K562 (cell line): ENCODE measurements at regions not wholly inside any gene's neighbourhood (a gene's known extent, or its start where the extent isn't known, plus 50 kb on each side); places are given as distances from the start of the nearest gene placed in this dataset.

Source experiments
- ATAC-seq: fragments of 200-7000 bp; cut with Tn5 transposase; 3 replicates; pipeline ENCODE4 v1.9.1; 2020; ENCODE audit warnings: moderate library complexity
- BruUV-seq: library from RNA; stranded (reverse); fragments of 400-500 nt; replicated peaks from 2 replicates; lab custom pipeline; 2021; lab: Mats Ljungman, UMichigan
- CTCF ChIA-PET: fragments of 300-600 bp; formaldehyde crosslinking; extraction: SDS; loops from one replicate; lab custom pipeline; 2021; ENCODE audit warnings: low intra/inter-chr PET ratio; lab: Yijun Ruan, JAX
- POLR2A ChIA-PET: fragments of 300-600, 350-650 bp; sonication (Branson Sonifier 250); formaldehyde crosslinking; extraction: SDS; loops from one replicate; lab custom pipeline; 2021; ENCODE audit warnings: antibody characterized with exemption, inconsistent platforms; lab: Yijun Ruan, JAX
- DNase-seq, 4 experiments: peaks; one replicate each; pipeline versions ENCODE4 v3.0.0 to v3.0.0-alpha.2; 2011 to 2018; ENCODE audit warnings: low spot score in 3 of 4, mixed read lengths in 3 of 4; ENCODE audit errors: extremely low read depth in 1 of 4
- FAIRE-seq: peaks from 2 replicates; lab custom pipeline; 2011; peaks lifted over from hg19 to GRCh38; lab: Jason Lieb, UNC
- H2AFZ ChIP-seq: 2 replicates; pipeline ENCODE4 v1.6.0; 2011; ENCODE audit warnings: low read depth, low read length, control low read depth, inconsistent platforms
- H3K27ac ChIP-seq: fragments of 200-600 bp; 3 replicates; pipeline ENCODE4 v1.8.0; 2011; ENCODE audit warnings: low read depth, mild to moderate bottlenecking, control low read depth, inconsistent platforms, low read length, moderate library complexity, mixed read lengths; ENCODE audit errors: extremely low read depth
- H3K27me3 ChIP-seq, 2 experiments: fragments of 300-600 bp in 1 of 2; 2 replicates in 1 of 2; 3 replicates in 1 of 2; pipeline versions ENCODE4 v1.6.0 to v1.8.0; 2011; ENCODE audit warnings: inconsistent platforms in 2 of 2, low read length in 2 of 2, mild to moderate bottlenecking in 1 of 2, mixed read lengths in 1 of 2, moderate library complexity in 1 of 2; ENCODE audit not compliant: control insufficient read depth in 2 of 2, insufficient read depth in 2 of 2
- H3K36me3 ChIP-seq: fragments of 300-600 bp; 3 replicates; pipeline ENCODE4 v1.8.0; 2011; ENCODE audit warnings: mild to moderate bottlenecking, low read length, inconsistent platforms; ENCODE audit not compliant: control insufficient read depth, insufficient read depth
- H3K4me1 ChIP-seq, 2 experiments: fragments of 200-600 bp in 1 of 2; replicated peaks in 1 of 2; 2 replicates in 1 of 2; 3 replicates in 1 of 2; pipeline versions ENCODE4 v1.5.1 to v1.8.0; 2011; ENCODE audit warnings: inconsistent platforms in 2 of 2, low read length in 2 of 2, mild to moderate bottlenecking in 1 of 2, mixed read lengths in 1 of 2, moderate library complexity in 1 of 2; ENCODE audit not compliant: control insufficient read depth in 2 of 2, insufficient read depth in 2 of 2
- H3K4me2 ChIP-seq: 2 replicates; pipeline ENCODE4 v1.6.1; 2011; ENCODE audit warnings: low read length, control low read depth, inconsistent platforms, mixed read lengths; ENCODE audit not compliant: insufficient read depth
- H3K4me3 ChIP-seq: fragments of 200-600 bp; sonication (generic), shearing (Covaris generic); 2 replicates; pipeline ENCODE4 v1.5.1; 2016; ENCODE audit warnings: control low read depth, inconsistent platforms
- H3K79me2 ChIP-seq: fragments of 200-600 bp; 3 replicates; pipeline ENCODE4 v1.8.0; 2011; ENCODE audit warnings: low read length, inconsistent platforms; ENCODE audit not compliant: control insufficient read depth, insufficient read depth
- H3K9ac ChIP-seq, 2 experiments: 2 replicates each; pipeline versions ENCODE4 v1.6.0 to v1.6.1; 2011; ENCODE audit warnings: low read depth in 2 of 2, low read length in 2 of 2, control low read depth in 1 of 2, inconsistent platforms in 1 of 2, mild to moderate bottlenecking in 1 of 2, mixed read lengths in 1 of 2; ENCODE audit not compliant: insufficient read depth in 1 of 2
- H3K9me1 ChIP-seq: one replicate; pipeline ENCODE4 v1.6.0; 2011; ENCODE audit warnings: inconsistent platforms, mild to moderate bottlenecking, low read length, moderate library complexity; ENCODE audit not compliant: control insufficient read depth, insufficient read depth
- H3K9me3 ChIP-seq: replicated peaks from 2 replicates; pipeline ENCODE4 v1.5.1; 2011; ENCODE audit warnings: low read depth, low read length, inconsistent platforms; ENCODE audit not compliant: control insufficient read depth, insufficient read depth
- H4K20me1 ChIP-seq: replicated peaks from 2 replicates; pipeline ENCODE4 v1.6.1; 2011; ENCODE audit warnings: low read length, inconsistent platforms, mixed read lengths; ENCODE audit not compliant: control insufficient read depth, insufficient read depth
- CHAMP1 ChIP-seq: fragments of 450-650 bp; IDR thresholded peaks from 2 replicates; pipeline ENCODE4 v1.6.1; 2016; ENCODE audit warnings: mild to moderate bottlenecking
- DDX20 ChIP-seq: fragments of 450-650 bp; IDR thresholded peaks from 2 replicates; pipeline ENCODE4 v1.6.1; 2016; ENCODE audit warnings: missing genetic modification characterization, low read depth, mild to moderate bottlenecking, missing compliant biosample characterization, moderate library complexity
- HMG20A ChIP-seq: fragments of 450-650 bp; formaldehyde crosslinking; conservative IDR thresholded peaks from 2 replicates; pipeline ENCODE4 v1.4.0; 2020; ENCODE audit warnings: mild to moderate bottlenecking, mixed read lengths
- KAT8 ChIP-seq: fragments of 450-650 bp; IDR thresholded peaks from 2 replicates; pipeline ENCODE4 v1.6.1; 2016; ENCODE audit warnings: low read depth, mild to moderate bottlenecking
- MYBL2 ChIP-seq, 2 experiments: fragments of 450-650 bp in 1 of 2; sonication (generic) in 1 of 2; formaldehyde crosslinking in 1 of 2; IDR thresholded peaks; 2 replicates each; pipeline versions ENCODE4 v1.6.1 to v1.8.1; 2017 to 2022; ENCODE audit warnings: borderline replicate concordance in 1 of 2, inconsistent platforms in 1 of 2, low read depth in 1 of 2, mild to moderate bottlenecking in 1 of 2, missing genetic modification reagents in 1 of 2, moderate library complexity in 1 of 2
- ZNF12 ChIP-seq: sonication (generic); formaldehyde crosslinking; IDR thresholded peaks from 2 replicates; pipeline ENCODE4 v1.4.0; 2020; ENCODE audit warnings: mild to moderate bottlenecking, missing genetic modification reagents
- ZNF217 ChIP-seq: sonication (generic); formaldehyde crosslinking; IDR thresholded peaks from 2 replicates; pipeline ENCODE4 v1.8.0; 2022; ENCODE audit warnings: mild to moderate bottlenecking, missing genetic modification reagents
- WGBS: fragments of 100-300 bp; shearing (Covaris generic); methylation state at CpG from one replicate; pipeline ENCODE4 v1.1.6; 2016; ENCODE audit warnings: low coverage, mixed read lengths; ENCODE audit not compliant: insufficient coverage; ENCODE audit errors: missing lambda C conversion rate; 5-methylcytosine and 5-hydroxymethylcytosine counted together
- in situ Hi-C: fragments of 300-500 bp; cut with MboI; formaldehyde crosslinking; loops from 4 replicates; pipeline ENCODE4 v1.15.0; 2018; ENCODE audit warnings: inconsistent platforms, mixed read lengths
- intact Hi-C: fragments of 100-400 bp; cut with micrococcal nuclease; formaldehyde crosslinking; loops from 2 replicates; pipeline ENCODE4 v1.14.2; 2022
- TF ChIP-seq, protein P1 (sequence below): fragments of 250-450 bp; sonication (Bioruptor Pico); IDR thresholded peaks from 2 replicates; pipeline ENCODE4 v1.9.0; 2021; ENCODE audit warnings: mild to moderate bottlenecking, inconsistent platforms
- TF ChIP-seq, protein P2 (sequence below), 2 experiments: fragments of 450-650 bp in 1 of 2; IDR thresholded peaks; 2 replicates each; pipeline ENCODE4 v1.6.1; 2011 to 2017; ENCODE audit warnings: low read depth in 2 of 2, antibody characterized with exemption in 1 of 2, borderline replicate concordance in 1 of 2, low read length in 1 of 2, mild to moderate bottlenecking in 1 of 2, mixed read lengths in 1 of 2; ENCODE audit not compliant: control insufficient read depth in 1 of 2
- TF ChIP-seq, protein P3 (sequence below), 2 experiments: fragments of 450-650 bp in 1 of 2; sonication (generic) in 1 of 2; formaldehyde crosslinking in 1 of 2; IDR thresholded peaks in 1 of 2; conservative IDR thresholded peaks in 1 of 2; 2 replicates each; pipeline versions ENCODE4 v1.6.1 to v1.8.1; 2016 to 2023; ENCODE audit warnings: mild to moderate bottlenecking in 2 of 2, moderate library complexity in 2 of 2, inconsistent platforms in 1 of 2, missing genetic modification reagents in 1 of 2

GRCh38 chr3:74550686-74551085 is 63.8 kb downstream of the CNTN3 start:
- FAIRE-seq (no peak), ATAC-seq (no peak), DNase-seq (no peak)
- 6% methylated on average over 2 of the region's 3 CpGs for WGBS
- Histone ChIP-seq H3K79me2 (no peaks in the 10 kb centered on the region), H3K4me2 (no peak overlapping the region), H4K20me1 (no peaks in the 10 kb centered on the region), H3K27me3 (no peaks in the 10 kb centered on the region), H3K4me1 (no peaks in the 10 kb centered on the region), H3K27ac (no peak overlapping the region), H3K9me1 (no peaks in the 10 kb centered on the region), H3K4me3 (no peak overlapping the region), H3K36me3 (no peaks in the 10 kb centered on the region), H3K9ac (no peak overlapping the region), H2AFZ (no peak overlapping the region), H3K9me3 (no peaks in the 10 kb centered on the region)
- BruUV-seq: no TSS peak
- POLR2A ChIA-PET: no interaction called here
- in situ Hi-C loops: no loop called here
- intact Hi-C loops: no loop called here
- CTCF ChIA-PET: no interaction called here
- TF ChIP-seq HMG20A (CRISPR knock-in tag) (no peak), CHAMP1 (no peak), DDX20 (tag) (no peak), MYBL2 (IDR thresholded peaks at IDR 0.05; ENCODE audit: low read depth) (no peak), MYBL2 (CRISPR knock-in tag; IDR thresholded peaks at IDR 0.05; ENCODE audit: borderline replicate concordance) (no peak), ZNF12 (no peak), ZNF217 (CRISPR knock-in tag) (no peak), KAT8 (no peak)
- TF ChIP-seq, protein P1, sequence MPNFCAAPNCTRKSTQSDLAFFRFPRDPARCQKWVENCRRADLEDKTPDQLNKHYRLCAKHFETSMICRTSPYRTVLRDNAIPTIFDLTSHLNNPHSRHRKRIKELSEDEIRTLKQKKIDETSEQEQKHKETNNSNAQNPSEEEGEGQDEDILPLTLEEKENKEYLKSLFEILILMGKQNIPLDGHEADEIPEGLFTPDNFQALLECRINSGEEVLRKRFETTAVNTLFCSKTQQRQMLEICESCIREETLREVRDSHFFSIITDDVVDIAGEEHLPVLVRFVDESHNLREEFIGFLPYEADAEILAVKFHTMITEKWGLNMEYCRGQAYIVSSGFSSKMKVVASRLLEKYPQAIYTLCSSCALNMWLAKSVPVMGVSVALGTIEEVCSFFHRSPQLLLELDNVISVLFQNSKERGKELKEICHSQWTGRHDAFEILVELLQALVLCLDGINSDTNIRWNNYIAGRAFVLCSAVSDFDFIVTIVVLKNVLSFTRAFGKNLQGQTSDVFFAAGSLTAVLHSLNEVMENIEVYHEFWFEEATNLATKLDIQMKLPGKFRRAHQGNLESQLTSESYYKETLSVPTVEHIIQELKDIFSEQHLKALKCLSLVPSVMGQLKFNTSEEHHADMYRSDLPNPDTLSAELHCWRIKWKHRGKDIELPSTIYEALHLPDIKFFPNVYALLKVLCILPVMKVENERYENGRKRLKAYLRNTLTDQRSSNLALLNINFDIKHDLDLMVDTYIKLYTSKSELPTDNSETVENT: no peak
- TF ChIP-seq, protein P2, sequence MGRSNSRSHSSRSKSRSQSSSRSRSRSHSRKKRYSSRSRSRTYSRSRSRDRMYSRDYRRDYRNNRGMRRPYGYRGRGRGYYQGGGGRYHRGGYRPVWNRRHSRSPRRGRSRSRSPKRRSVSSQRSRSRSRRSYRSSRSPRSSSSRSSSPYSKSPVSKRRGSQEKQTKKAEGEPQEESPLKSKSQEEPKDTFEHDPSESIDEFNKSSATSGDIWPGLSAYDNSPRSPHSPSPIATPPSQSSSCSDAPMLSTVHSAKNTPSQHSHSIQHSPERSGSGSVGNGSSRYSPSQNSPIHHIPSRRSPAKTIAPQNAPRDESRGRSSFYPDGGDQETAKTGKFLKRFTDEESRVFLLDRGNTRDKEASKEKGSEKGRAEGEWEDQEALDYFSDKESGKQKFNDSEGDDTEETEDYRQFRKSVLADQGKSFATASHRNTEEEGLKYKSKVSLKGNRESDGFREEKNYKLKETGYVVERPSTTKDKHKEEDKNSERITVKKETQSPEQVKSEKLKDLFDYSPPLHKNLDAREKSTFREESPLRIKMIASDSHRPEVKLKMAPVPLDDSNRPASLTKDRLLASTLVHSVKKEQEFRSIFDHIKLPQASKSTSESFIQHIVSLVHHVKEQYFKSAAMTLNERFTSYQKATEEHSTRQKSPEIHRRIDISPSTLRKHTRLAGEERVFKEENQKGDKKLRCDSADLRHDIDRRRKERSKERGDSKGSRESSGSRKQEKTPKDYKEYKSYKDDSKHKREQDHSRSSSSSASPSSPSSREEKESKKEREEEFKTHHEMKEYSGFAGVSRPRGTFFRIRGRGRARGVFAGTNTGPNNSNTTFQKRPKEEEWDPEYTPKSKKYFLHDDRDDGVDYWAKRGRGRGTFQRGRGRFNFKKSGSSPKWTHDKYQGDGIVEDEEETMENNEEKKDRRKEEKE (IDR thresholded peaks at IDR 0.05; ENCODE audit: borderline replicate concordance in 1 of 2, control insufficient read depth in 1 of 2, low read depth in 2 of 2, low read length in 1 of 2): no peak
- TF ChIP-seq, protein P3, sequence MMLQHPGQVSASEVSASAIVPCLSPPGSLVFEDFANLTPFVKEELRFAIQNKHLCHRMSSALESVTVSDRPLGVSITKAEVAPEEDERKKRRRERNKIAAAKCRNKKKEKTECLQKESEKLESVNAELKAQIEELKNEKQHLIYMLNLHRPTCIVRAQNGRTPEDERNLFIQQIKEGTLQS (IDR thresholded peaks at IDR 0.05): no peak
- TF ChIP-seq, protein P3 (CRISPR knock-in tag; conservative IDR thresholded peaks at IDR 0.05): no peak
